ENCODE measurements at regions not wholly inside any gene's neighbourhood (a gene's known extent, or its start where the extent isn't known, plus 50 kb on each side); places are given as distances from the start of the nearest gene placed in this dataset.

DNA sequence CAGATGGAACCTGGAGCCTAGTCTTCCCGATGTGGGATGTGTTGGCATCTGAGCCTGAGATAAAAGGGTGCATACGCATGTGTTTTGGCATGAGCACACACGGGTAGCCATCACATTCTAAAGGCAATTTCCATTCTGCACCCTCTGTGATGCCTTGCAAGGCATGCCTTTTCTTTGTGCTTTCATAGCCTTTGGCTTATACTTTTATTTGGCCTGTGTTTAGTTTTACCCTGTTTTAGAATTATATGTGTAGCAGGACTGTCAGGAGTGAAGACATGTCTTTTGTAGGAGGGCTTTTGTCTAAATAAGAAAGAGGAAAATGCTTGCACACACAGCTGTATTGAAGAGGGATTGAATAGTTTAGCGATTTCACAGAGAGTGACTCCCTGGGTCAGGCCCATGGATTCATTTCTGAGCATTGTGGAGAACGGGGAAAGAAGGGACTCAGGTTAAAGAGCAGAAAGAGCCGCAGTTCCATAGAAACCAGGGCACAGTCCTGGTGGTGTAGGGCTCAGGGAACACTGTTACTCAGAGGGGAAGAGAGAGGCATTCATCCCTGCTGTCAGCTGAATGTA is 530.2 kb downstream of the DHX35 start:
- Histone ChIP-seq H3K23ac (ENCODE audit: insufficient read length) (no peak overlapping the region), H2BK120ac (replicated peaks; ENCODE audit: low read depth, low read length) (no peak overlapping the region), H3K9me3 (ENCODE audit: insufficient read depth in 2 of 2, low read depth in 1 of 2, low read length in 1 of 2) (no peaks in the 10 kb centered on the region), H4K20me1 (replicated peaks in 1 of 2; ENCODE audit: control insufficient read depth in 1 of 2, insufficient read depth in 2 of 2, low read length in 2 of 2) (no peaks in the 10 kb centered on the region), H2BK5ac (ENCODE audit: low read depth, low read length) (no peak overlapping the region), H3K23me2 (ENCODE audit: low read depth, low read length) (no peaks in the 10 kb centered on the region), H3K27ac (ENCODE audit: low read depth, low read length) (no peak overlapping the region), H3K79me1 (ENCODE audit: low read depth, low read length) (no peaks in the 10 kb centered on the region), H3K27me3 (replicated peaks in 1 of 4; ENCODE audit: control insufficient read depth in 3 of 4, extremely low read depth in 1 of 4, insufficient read depth in 3 of 4, low read length in 3 of 4) (peaks cover 0 to 1% (median 0%) of the 10 kb centered on the region in 4 experiments; a peak in 1 of 7 replicates), H3K4me2 (ENCODE audit: insufficient read depth in 1 of 2, low read depth in 2 of 2, low read length in 2 of 2) (no peak overlapping the region), H2BK20ac (ENCODE audit: low read length) (no peak overlapping the region), H3K4me1 (replicated peaks in 1 of 4; ENCODE audit: control insufficient read depth in 3 of 4, insufficient read depth in 4 of 4, low read length in 3 of 4) (no peaks in the 10 kb centered on the region), H2BK15ac (ENCODE audit: low read length) (no peak overlapping the region), H3K4ac (replicated peaks; ENCODE audit: insufficient read length, low read depth, low read length) (no peak overlapping the region), H3K14ac (ENCODE audit: insufficient read length) (no peak overlapping the region), H4K91ac (replicated peaks; ENCODE audit: insufficient read length, low read length) (no peak overlapping the region), H3K9ac (replicated peaks in 1 of 4; ENCODE audit: extremely low read depth in 1 of 4, low read depth in 3 of 4, low read length in 3 of 4) (no peak overlapping the region), H3K36me3 (ENCODE audit: control insufficient read depth in 2 of 4, insufficient read depth in 4 of 4, low read length in 3 of 4) (no peaks in the 10 kb centered on the region), H2BK12ac (ENCODE audit: low read depth, low read length) (no peak overlapping the region), H3K56ac (replicated peaks; ENCODE audit: insufficient read length, low read depth, low read length) (no peak overlapping the region), H3K4me3 (ENCODE audit: extremely low read depth in 1 of 4, insufficient read depth in 2 of 4, low read depth in 3 of 4, low read length in 4 of 4) (no peak overlapping the region), H4K8ac (ENCODE audit: extremely low read depth, insufficient read depth, low read length) (no peak overlapping the region), H4K5ac (ENCODE audit: insufficient read length, low read depth, low read length) (no peak overlapping the region), H2AK5ac (ENCODE audit: low read depth, low read length) (no peak overlapping the region), H3K18ac (ENCODE audit: extremely low read depth, low read length) (no peak overlapping the region), H2AFZ (ENCODE audit: low read length) (no peak overlapping the region), H3K79me2 (ENCODE audit: control insufficient read depth in 1 of 2, insufficient read depth in 2 of 2, low read length in 2 of 2) (no peaks in the 10 kb centered on the region)
- FAIRE-seq (no peak), DNase-seq (ENCODE audit: low read depth in 1 of 2, low spot score in 2 of 2) (no peak)
- POLR2A ChIA-PET (ENCODE audit: partially characterized antibody), result no interaction called here
- WGBS, 2 experiments (ENCODE audit: extremely low coverage in 1 of 2, insufficient coverage in 1 of 2, insufficient read length in 1 of 2, insufficient replicate concordance in 2 of 2, low coverage in 1 of 2, low lambda C conversion rate in 2 of 2, missing lambda C conversion rate in 1 of 2), result 89% methylated on average over 6 of the region's 6 CpGs; no CpG with 5 or more reads in 1 of the 2 experiments
- TF ChIP-seq KDM5A (IDR thresholded peaks at IDR 0.05; ENCODE audit: low read length) (no peak), HDAC2 (IDR thresholded peaks at IDR 0.05; ENCODE audit: borderline replicate concordance in 1 of 2, low read depth in 2 of 2, low read length in 2 of 2) (no peak), RBBP5 (IDR thresholded peaks at IDR 0.05; ENCODE audit: borderline replicate concordance, low read depth, low read length) (no peak)
- CTCF ChIA-PET (ENCODE audit: partially characterized antibody), result interaction anchor here (0.5 kb wide), 1 partner anchor 374 kb away, joined by 3 read pairs; no protein-coding TSS in a partner anchor
